ENCODE measurements at regions not wholly inside any gene's neighbourhood (a gene's known extent, or its start where the extent isn't known, plus 50 kb on each side); places are given as distances from the start of the nearest gene placed in this dataset.

- no peak for DNase-seq (ENCODE audit: low read depth)
- H3K4me3 ChIP-seq (ENCODE audit: low read depth, low read length), result no peak overlapping the region
- TF ChIP-seq CTCF (IDR thresholded peaks at IDR 0.05; ENCODE audit: control insufficient read depth, extremely low read depth, insufficient read depth), result no peak
These were observed 470.9 kb upstream of the SOX9 start for GRCh38 chr17:71649941-71650350.

- TF ChIP-seq CTCF (IDR thresholded peaks at IDR 0.05; ENCODE audit: control insufficient read depth, extremely low read depth, insufficient read depth), result no peak
- DNase-seq (ENCODE audit: low read depth), result no peak
- H3K4me3 ChIP-seq (ENCODE audit: low read depth, low read length), result no peak overlapping the region
These were observed 465.3 kb upstream of the SOX9 start for GRCh38 chr17:71655542-71655941.

- TF ChIP-seq CTCF (IDR thresholded peaks at IDR 0.05; ENCODE audit: control insufficient read depth, extremely low read depth, insufficient read depth), result no peak
- H3K4me3 ChIP-seq (ENCODE audit: low read depth, low read length), result no peak overlapping the region
- DNase-seq (ENCODE audit: low read depth), result no peak
These were observed 463.6 kb upstream of the SOX9 start for GRCh38 chr17:71656964-71657858.

GRCh38 chr17:71658996-71659395 lies 461.8 kb upstream of the SOX9 start:
- no peak for TF ChIP-seq CTCF (IDR thresholded peaks at IDR 0.05; ENCODE audit: control insufficient read depth, extremely low read depth, insufficient read depth)
- H3K4me3 ChIP-seq (ENCODE audit: low read depth, low read length), result no peak overlapping the region
- no peak for DNase-seq (ENCODE audit: low read depth)

- DNase-seq (ENCODE audit: low read depth), result no peak
- H3K4me3 ChIP-seq (ENCODE audit: low read depth, low read length), result no peak overlapping the region
- TF ChIP-seq CTCF (IDR thresholded peaks at IDR 0.05; ENCODE audit: control insufficient read depth, extremely low read depth, insufficient read depth), result no peak
These were observed 456.0 kb upstream of the SOX9 start for GRCh38 chr17:71664861-71665260.

- H3K4me3 ChIP-seq (ENCODE audit: low read depth, low read length), result no peak overlapping the region
- no peak for TF ChIP-seq CTCF (IDR thresholded peaks at IDR 0.05; ENCODE audit: control insufficient read depth, extremely low read depth, insufficient read depth)
- DNase-seq (ENCODE audit: low read depth), result no peak
These were observed 454.8 kb upstream of the SOX9 start for GRCh38 chr17:71666047-71666446.

GRCh38 chr17:71667661-71668060 lies 453.2 kb upstream of the SOX9 start:
- H3K4me3 ChIP-seq (ENCODE audit: low read depth, low read length), result no peak overlapping the region
- TF ChIP-seq CTCF (IDR thresholded peaks at IDR 0.05; ENCODE audit: control insufficient read depth, extremely low read depth, insufficient read depth), result no peak
- no peak for DNase-seq (ENCODE audit: low read depth)

Data from LNCaP clone FGC (cell line).